Colonic mucosa (tissue), 4 donors: ENCODE measurements at regions not wholly inside any gene's neighbourhood (a gene's known extent, or its start where the extent isn't known, plus 50 kb on each side); places are given as distances from the start of the nearest gene placed in this dataset.

ENCODE experiments used
- DNase-seq: peaks from one replicate; pipeline ENCODE4 v3.0.0-alpha.2; 2020
- H3K27ac ChIP-seq: fragments of 200-600 bp; one replicate; pipeline ENCODE4 v1.8.0; 2021
- H3K27me3 ChIP-seq: fragments of 200-600 bp; one replicate; pipeline ENCODE4 v1.8.0; 2021
- H3K36me3 ChIP-seq: fragments of 200-600 bp; one replicate; pipeline ENCODE4 v1.8.0; 2021
- H3K4me1 ChIP-seq: fragments of 200-600 bp; one replicate; pipeline ENCODE4 v1.8.0; 2021; ENCODE audit warnings: mild to moderate bottlenecking
- H3K4me3 ChIP-seq: fragments of 200-600 bp; one replicate; pipeline ENCODE4 v1.8.0; 2021
- H3K9ac ChIP-seq, 2 donors: one replicate each; pipeline ENCODE4 v1.7.0; 2013; ENCODE audit warnings: control low read depth in 2 of 2, low read depth in 2 of 2, low read length in 2 of 2
- H3K9me3 ChIP-seq: fragments of 200-600 bp; one replicate; pipeline ENCODE4 v1.8.0; 2021
- intact Hi-C: fragments of 100-400 bp; cut with DNase I; formaldehyde crosslinking; loops from one replicate; pipeline ENCODE4 v1.14.1; 2022
- TF ChIP-seq, protein P1 (sequence below): fragments of 200-600 bp; IDR thresholded peaks from one replicate; pipeline ENCODE4 v1.8.0; 2022; ENCODE audit warnings: antibody characterized with exemption, mild to moderate bottlenecking
- donor health status: healthy.
- donor health status: DM: no; HTN: no; CAD: no.
- donor health status: DM: no; HTN: no; CAD: no.

DNA sequence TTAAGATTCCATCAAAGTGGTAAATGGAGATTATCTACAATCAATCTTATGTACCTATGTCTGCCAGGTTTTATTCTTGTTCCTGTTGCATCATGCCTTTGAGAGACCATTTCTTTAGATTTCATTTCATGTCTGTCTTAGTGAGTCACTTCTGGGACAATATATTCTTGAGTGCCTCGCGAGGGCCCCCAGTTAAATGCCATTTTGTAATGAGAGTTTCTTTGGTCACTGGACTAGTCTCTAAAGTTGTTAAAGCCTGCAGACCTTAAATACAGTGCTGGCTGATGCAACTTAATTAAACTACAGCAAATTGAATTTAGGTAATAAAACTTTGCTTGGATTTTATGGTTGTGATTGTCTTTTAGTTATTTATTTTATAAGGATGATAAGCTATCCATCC, 87.2 kb upstream of the PITX2 start:
- intact Hi-C loops = no loop called here
- Histone ChIP-seq H3K36me3 (no peaks in the 10 kb centered on the region), H3K27me3 (no peaks in the 10 kb centered on the region), H3K4me1 (no peaks in the 10 kb centered on the region), H3K9ac (no peak overlapping the region), H3K27ac (no peak overlapping the region), H3K4me3 (no peak overlapping the region), H3K9me3 (no peaks in the 10 kb centered on the region)
- DNase-seq = no peak
- TF ChIP-seq, protein P1, sequence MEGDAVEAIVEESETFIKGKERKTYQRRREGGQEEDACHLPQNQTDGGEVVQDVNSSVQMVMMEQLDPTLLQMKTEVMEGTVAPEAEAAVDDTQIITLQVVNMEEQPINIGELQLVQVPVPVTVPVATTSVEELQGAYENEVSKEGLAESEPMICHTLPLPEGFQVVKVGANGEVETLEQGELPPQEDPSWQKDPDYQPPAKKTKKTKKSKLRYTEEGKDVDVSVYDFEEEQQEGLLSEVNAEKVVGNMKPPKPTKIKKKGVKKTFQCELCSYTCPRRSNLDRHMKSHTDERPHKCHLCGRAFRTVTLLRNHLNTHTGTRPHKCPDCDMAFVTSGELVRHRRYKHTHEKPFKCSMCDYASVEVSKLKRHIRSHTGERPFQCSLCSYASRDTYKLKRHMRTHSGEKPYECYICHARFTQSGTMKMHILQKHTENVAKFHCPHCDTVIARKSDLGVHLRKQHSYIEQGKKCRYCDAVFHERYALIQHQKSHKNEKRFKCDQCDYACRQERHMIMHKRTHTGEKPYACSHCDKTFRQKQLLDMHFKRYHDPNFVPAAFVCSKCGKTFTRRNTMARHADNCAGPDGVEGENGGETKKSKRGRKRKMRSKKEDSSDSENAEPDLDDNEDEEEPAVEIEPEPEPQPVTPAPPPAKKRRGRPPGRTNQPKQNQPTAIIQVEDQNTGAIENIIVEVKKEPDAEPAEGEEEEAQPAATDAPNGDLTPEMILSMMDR = no peak

DNA sequence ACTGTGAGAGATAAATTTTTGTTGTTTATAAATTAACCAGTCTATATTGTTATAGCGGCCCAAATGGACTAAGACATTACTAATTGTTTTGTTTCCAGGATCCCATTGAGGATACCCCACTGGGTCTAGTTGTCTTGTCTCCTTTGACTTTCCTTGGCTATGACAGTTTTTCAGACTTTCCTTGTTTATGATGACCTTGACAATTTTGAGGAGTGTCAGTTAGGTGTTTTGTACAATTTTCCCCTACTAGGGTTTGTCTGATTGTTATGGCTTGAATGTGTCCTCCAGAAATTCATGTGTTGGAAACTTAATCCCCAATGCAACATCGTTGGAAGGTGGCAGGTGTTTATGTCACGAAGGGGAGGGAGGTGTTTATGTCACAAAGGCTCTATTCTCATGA, 89.6 kb upstream of the PITX2 start:
- TF ChIP-seq, protein P1 = no peak
- Histone ChIP-seq H3K9me3 (no peaks in the 10 kb centered on the region), H3K4me3 (no peak overlapping the region), H3K27ac (no peak overlapping the region), H3K9ac (no peak overlapping the region), H3K36me3 (no peaks in the 10 kb centered on the region), H3K4me1 (no peaks in the 10 kb centered on the region), H3K27me3 (no peaks in the 10 kb centered on the region)
- intact Hi-C loops = no loop called here
- DNase-seq = no peak

DNA sequence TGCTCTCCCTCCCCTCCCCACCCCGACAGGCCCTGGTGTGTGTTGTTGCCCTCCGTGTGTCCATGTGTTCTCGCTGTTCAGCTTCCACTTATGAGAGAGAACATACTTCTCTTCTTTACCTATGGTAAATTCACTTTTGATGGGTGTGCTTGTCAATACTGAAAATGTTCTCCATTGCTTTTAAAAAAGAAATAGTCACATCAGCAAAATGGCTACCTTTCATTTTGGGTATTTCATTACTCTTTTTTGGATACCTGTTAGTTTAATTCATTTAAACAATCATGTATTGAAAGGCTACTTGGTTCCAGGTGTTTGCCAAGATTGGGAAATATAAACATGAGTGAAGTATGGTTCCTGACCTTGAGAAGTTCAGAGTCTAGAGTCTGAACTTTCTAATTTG, 107.4 kb upstream of the PITX2 start:
- DNase-seq = no peak
- Histone ChIP-seq H3K27me3 (no peaks in the 10 kb centered on the region), H3K27ac (no peak overlapping the region), H3K36me3 (no peaks in the 10 kb centered on the region), H3K9ac (no peak overlapping the region), H3K4me1 (no peaks in the 10 kb centered on the region), H3K9me3 (no peaks in the 10 kb centered on the region), H3K4me3 (no peak overlapping the region)
- intact Hi-C loops = no loop called here
- TF ChIP-seq, protein P1 = no peak

DNA sequence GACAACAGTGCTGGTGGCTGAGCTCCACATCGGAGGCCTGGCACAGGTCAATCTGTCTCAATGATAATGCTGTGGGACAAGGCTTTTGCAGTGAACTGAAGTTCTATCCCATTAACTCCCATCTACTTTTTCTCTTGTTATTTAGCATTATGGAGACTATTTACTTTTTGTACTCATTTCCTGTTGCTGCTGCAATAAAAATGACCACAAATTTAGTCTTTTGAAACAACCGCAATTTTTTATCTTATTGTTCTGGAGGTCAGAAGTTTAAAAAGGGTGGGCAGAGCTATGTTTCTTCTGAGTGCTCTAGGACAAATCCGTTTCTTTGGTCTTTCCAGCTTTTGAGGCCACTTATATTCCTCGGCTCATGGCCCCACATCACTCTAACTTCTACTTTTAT, 111.0 kb upstream of the PITX2 start:
- TF ChIP-seq, protein P1 = no peak
- no peak for DNase-seq
- no peaks in the 10 kb centered on the region for H3K4me1 ChIP-seq
- no peaks in the 10 kb centered on the region for H3K36me3 ChIP-seq
- H3K27ac ChIP-seq = no peak overlapping the region
- H3K9ac ChIP-seq = no peak overlapping the region
- H3K27me3 ChIP-seq = no peaks in the 10 kb centered on the region
- H3K4me3 ChIP-seq = no peak overlapping the region
- H3K9me3 ChIP-seq = no peaks in the 10 kb centered on the region
- intact Hi-C loops = no loop called here

DNA sequence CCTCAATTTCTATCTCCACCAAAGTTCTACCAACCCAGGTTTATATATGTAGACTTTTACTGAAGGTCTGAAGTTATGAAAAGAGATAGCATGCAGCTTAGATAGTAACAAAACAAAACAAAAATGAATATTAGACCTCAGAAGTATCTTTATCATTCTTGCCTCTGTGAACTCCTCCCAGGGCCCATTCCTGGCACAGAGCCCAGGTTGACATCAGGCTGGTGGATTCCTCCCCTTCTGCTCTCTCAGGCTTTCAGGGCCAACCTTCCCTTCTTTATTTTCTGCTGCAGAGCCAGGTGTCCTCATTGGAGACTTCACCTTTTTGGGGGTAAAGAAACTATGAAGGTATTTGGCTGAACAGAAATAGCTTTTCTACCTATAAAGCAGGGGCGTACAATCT, 112.8 kb upstream of the PITX2 start:
- Histone ChIP-seq H3K4me1 (no peaks in the 10 kb centered on the region), H3K27ac (no peak overlapping the region), H3K4me3 (no peak overlapping the region), H3K9ac (no peak overlapping the region), H3K27me3 (no peaks in the 10 kb centered on the region), H3K9me3 (no peaks in the 10 kb centered on the region), H3K36me3 (no peaks in the 10 kb centered on the region)
- TF ChIP-seq, protein P1 = no peak
- DNase-seq = no peak
- intact Hi-C loops = no loop called here

DNA sequence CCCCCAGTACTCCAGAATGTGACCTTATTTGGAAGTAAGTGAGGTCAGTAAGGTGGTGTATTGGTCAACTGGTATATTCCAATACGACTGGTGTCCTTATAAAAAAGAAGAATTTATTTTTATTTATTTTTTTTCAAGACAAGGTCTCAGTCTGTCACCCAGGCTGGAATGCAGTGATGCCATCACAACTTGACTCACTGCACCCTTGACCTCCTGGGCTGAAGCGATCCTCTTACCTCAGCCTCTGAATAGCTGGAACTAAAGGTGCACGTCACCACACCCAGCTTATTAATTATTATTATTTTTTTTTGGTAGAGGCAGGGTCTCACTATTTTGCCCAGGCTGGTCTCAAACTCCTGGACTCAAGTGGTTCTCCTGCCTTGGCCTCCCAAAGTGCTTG, 115.1 kb upstream of the PITX2 start:
- Histone ChIP-seq H3K9me3 (no peaks in the 10 kb centered on the region), H3K9ac (no peak overlapping the region), H3K36me3 (no peaks in the 10 kb centered on the region), H3K27ac (no peak overlapping the region), H3K4me1 (no peaks in the 10 kb centered on the region), H3K4me3 (no peak overlapping the region), H3K27me3 (no peaks in the 10 kb centered on the region)
- DNase-seq = no peak
- intact Hi-C loops = no loop called here
- TF ChIP-seq, protein P1 = no peak
